Brain pericyte (primary cell): ENCODE measurements at regions not wholly inside any gene's neighbourhood (a gene's known extent, or its start where the extent isn't known, plus 50 kb on each side); places are given as distances from the start of the nearest gene placed in this dataset.

Source experiments
- DNase-seq: peaks from one replicate; pipeline ENCODE4 v3.0.0-alpha.2; 2012; ENCODE audit warnings: low read depth, low spot score

DNA sequence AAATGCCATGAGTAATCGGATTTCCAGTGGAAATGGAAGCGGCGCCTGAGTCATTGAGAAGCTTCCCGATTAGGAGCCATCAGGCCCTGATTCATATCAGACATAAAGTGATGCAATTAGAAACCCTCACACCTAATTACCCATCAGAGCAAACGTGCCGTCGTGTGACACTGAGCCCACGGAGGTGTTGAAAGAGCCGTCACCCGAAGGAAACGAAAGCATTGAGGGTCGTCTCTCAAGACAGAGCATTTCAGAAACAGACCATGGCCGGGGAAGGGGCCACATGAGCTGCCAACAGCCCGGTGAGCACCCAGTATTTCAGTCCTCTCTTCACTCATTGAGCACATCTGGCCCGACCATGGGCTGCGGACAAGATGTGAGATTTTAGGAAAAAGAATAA lies 829.3 kb downstream of the TBC1D22A start:
- DNase-seq: no peak

- no peak for DNase-seq
Observed at GRCh38 chr22:47591016-47591415, 828.6 kb downstream of the TBC1D22A start.

GRCh38 chr22:47589271-47590250 lies 827.1 kb downstream of the TBC1D22A start:
- no peak for DNase-seq

GRCh38 chr22:47588578-47588960 lies 826.1 kb downstream of the TBC1D22A start:
- DNase-seq: no peak

DNA sequence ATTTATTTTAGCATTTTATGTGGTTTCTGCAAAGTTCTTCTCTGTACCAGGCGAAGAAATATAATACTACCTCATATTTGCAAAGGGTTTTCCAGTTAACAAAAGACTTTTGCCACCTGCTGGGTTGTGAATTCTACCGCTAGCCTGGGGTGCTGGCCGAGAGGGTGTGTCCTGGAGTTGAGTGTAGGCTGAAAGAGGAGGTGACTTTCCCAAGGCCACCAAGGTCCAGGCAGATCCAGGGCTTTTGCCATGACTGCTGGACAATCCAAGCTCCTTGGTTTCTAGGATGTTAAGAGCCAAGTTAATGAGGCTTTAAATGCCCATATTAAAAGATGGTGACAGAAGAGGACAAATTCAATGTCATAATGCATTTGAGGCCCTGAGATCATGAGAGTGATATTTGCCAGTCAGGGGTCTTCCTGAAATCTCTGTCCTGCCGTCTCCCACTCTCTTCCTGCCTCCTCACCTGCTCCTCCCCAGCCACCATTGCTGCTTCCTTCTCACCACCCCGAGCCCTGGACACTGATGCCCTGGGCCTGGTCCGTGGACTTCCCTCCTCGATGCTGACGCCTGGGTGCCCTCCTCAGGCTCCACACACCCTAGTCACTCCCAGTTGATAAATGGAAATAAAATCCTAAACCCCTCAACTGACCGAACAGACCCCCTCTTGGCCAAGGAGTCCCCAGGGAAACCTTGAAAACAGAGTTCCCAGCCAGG lies 825.6 kb downstream of the TBC1D22A start:
- DNase-seq: no peak

DNA sequence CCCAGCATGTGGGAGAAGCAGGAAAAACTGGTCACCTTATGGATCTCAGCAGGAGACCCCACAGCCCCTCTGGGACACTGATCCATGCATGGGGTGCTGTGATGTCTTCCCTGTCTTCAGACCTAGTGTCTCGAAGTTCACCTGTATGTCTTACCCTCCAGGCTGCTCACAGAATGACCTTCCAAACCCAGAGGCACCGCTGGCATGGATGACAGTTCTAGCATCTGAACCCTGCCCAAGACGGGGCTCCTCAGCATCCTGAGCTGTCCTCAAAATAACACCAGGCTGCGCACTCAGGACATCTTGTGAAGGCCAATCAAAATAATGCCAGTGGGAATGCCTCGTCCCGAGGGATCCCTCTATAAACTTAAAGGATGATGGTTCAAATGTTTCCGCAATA lies 824.9 kb downstream of the TBC1D22A start:
- DNase-seq: no peak

GRCh38 chr22:47586946-47587345 lies 824.5 kb downstream of the TBC1D22A start:
- no peak for DNase-seq

- DNase-seq: no peak
Observed at GRCh38 chr22:47586038-47586437, 823.6 kb downstream of the TBC1D22A start.

GRCh38 chr22:47583959-47584562 lies 821.6 kb downstream of the TBC1D22A start:
- DNase-seq: no peak

- DNase-seq: no peak
Observed at GRCh38 chr22:47582067-47582466, 819.6 kb downstream of the TBC1D22A start.

- no peak for DNase-seq
Observed at GRCh38 chr22:47580121-47580520, 817.7 kb downstream of the TBC1D22A start.

DNA sequence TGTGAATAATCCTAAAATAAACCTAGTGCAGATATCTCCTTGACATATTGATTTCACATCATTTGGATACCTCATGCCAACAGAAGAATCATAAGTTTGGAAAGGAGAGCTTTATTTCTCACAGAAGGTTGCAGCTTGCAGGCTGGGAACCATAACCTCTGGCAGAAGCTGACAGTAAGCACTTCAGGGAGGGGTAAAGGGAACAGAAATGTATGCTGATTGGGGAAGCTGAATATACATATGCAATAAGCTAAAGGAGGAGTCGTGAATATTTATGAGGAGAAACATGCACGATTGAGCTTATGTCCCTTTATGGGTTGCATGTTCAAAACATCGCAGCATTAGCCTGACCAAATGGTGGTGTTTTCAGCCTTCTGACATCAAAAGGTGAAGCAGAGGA lies 814.5 kb downstream of the TBC1D22A start:
- no peak for DNase-seq

DNA sequence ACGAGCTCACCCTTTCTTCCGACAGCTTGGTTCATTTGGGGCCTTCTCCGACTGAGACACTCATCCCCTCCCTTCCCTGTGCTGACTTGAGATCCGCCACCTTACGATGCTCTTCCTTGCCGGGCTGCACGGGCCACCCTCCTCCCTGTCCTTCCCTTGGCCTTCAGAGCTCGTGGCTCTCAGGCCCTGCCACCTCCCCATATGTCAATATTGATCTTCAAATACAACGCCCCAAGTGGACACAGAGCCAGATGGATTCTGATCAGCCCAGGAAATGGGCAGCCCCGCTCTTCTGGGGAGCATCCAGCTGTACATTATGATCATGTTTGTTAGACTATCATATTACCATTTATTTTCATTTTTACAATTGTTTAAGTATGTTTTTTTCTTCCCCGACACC lies 812.8 kb downstream of the TBC1D22A start:
- no peak for DNase-seq

DNA sequence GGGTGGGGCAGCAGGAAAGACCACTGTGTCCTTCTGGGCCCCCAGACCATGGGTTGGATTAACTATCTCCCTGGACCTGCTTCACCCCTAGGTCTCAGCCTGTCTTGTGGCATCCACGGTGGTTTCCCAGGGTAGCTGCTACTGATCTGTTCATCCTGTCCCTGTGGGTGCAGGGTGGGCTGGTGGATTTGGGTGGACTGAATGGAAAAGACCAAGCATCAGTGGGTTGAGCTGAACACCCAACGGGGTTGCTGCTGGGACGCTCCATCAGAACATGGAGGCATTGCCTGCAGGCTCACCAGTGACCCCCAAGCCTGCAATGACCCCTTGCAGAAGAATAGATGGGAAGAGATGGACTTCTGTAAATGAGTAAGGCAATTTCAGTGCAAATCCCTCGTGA lies 812.1 kb downstream of the TBC1D22A start:
- DNase-seq: no peak

- no peak for DNase-seq
Observed at GRCh38 chr22:47573141-47573540, 810.7 kb downstream of the TBC1D22A start.

GRCh38 chr22:47572443-47572842 lies 810.0 kb downstream of the TBC1D22A start:
- DNase-seq: no peak

DNA sequence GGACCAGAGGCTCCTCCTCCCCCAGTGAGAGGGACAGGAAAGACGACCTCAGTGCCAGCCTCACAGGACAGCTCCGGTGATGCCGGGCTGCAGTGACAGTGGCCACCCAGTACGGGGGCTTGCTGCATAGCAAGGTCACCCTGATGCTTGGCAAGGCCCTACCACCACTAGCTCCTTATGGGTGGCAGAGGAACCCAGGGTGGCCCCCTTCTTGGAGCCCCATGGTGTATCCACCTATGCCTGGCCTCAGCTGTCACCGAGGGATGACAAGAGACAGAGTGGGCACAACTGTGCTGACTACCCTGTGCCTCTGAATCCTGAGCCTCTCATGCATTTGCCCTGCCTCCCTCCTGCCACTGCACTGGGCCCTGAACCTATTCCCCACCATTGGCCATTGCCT lies 809.2 kb downstream of the TBC1D22A start:
- DNase-seq: no peak

GRCh38 chr22:47570851-47571250 lies 808.4 kb downstream of the TBC1D22A start:
- DNase-seq: no peak

DNA sequence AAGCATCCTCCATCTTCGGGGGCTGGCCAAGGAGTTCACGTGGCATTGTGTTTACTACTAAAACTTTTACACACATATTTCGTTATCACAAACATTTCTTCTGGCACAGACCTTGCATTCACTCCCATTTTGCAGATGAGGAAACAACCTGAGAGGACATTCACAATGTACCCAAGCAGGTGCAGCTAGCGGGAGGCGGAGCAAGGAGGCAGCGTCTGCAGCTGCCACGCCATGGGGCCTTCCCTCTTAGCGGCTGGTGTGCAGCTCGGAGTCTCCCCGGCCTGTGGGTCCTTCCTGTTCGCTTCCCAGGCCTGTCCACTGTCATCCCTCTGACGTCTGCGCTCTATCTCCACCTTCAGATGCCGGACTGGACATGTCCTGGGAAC lies 807.8 kb downstream of the TBC1D22A start:
- DNase-seq: no peak

GRCh38 chr22:47569389-47570299 lies 807.2 kb downstream of the TBC1D22A start:
- DNase-seq: no peak

DNA sequence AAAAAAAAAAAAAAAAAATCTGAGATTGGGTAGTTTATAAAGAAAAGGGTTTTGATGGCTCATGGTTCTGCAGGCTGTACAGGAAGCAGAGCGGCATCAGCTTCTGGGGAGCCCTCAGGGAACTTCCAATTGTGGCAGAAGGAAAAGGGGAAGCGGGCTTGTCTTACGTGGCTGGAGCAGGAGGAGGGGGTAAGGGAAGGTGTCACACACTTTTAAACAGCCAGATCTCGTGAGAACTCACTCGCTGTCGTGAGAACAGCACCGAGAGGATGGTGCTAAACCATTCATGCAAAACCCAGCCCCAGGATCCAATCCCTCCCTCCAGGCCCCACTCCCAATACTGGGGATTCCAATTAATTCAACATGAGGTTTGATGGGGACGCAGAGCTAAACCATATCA lies 806.2 kb downstream of the TBC1D22A start:
- no peak for DNase-seq
